ENCODE measurements at regions not wholly inside any gene's neighbourhood (a gene's known extent, or its start where the extent isn't known, plus 50 kb on each side); places are given as distances from the start of the nearest gene placed in this dataset.
A peak's percentile ranks its signal among the peaks of the same experiment; 100 is the strongest.

DNA sequence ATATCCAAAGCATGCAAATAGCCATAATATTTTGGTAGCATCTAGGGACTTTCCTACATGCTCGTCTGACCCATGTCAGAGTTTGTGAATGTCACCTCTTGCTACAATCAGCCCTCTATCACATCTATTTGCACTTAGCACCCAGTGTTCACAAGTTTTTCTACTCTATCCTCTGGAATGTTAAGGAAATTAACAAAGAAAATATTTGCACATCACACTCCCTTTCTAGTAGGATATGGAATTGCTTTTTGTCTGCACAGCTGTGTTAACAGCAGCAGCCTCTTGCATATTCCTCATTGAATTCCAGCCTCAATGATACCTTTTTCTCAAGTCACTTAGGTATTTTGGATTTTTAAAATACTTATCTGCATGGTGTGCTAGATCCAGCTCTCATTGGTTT lies 403.1 kb upstream of the SEMA3C start:
- no peaks in the 10 kb centered on the region for H3K27me3 ChIP-seq (ENCODE audit: control insufficient read depth in 5 of 5, insufficient read depth in 4 of 5, low read length in 5 of 5)

GRCh38 chr7:81317741-81318140 lies 398.9 kb upstream of the SEMA3C start:
- Histone ChIP-seq H3K4me1 (ENCODE audit: control insufficient read depth in 5 of 5, insufficient read depth in 5 of 5, low read length in 5 of 5) (no peaks in the 10 kb centered on the region), H3K4me3 (ENCODE audit: low read depth in 1 of 5, low read length in 5 of 5) (no peak overlapping the region), H3K27me3 (ENCODE audit: control insufficient read depth in 5 of 5, insufficient read depth in 4 of 5, low read length in 5 of 5) (no peaks in the 10 kb centered on the region), H3K27ac (ENCODE audit: low read depth, low read length) (no peak overlapping the region), H3K9ac (ENCODE audit: low read length in 5 of 5) (no peak overlapping the region), H3K36me3 (ENCODE audit: control insufficient read depth in 5 of 5, insufficient read depth in 5 of 5, low read length in 5 of 5) (no peaks in the 10 kb centered on the region), H3K9me3 (ENCODE audit: control insufficient read depth in 5 of 5, low read length in 5 of 5) (no peaks in the 10 kb centered on the region)

More for the DNA sequence above, 403.1 kb upstream of the SEMA3C start:
- Histone ChIP-seq H3K9me3 (ENCODE audit: control insufficient read depth in 5 of 5, low read length in 5 of 5) (no peaks in the 10 kb centered on the region), H3K9ac (ENCODE audit: low read length in 5 of 5) (no peak overlapping the region), H3K36me3 (ENCODE audit: control insufficient read depth in 5 of 5, insufficient read depth in 5 of 5, low read length in 5 of 5) (no peaks in the 10 kb centered on the region), H3K4me3 (ENCODE audit: low read depth in 1 of 5, low read length in 5 of 5) (no peak overlapping the region), H3K4me1 (ENCODE audit: control insufficient read depth in 5 of 5, insufficient read depth in 5 of 5, low read length in 5 of 5) (no peaks in the 10 kb centered on the region), H3K27ac (ENCODE audit: low read depth, low read length) (no peak overlapping the region)

DNA sequence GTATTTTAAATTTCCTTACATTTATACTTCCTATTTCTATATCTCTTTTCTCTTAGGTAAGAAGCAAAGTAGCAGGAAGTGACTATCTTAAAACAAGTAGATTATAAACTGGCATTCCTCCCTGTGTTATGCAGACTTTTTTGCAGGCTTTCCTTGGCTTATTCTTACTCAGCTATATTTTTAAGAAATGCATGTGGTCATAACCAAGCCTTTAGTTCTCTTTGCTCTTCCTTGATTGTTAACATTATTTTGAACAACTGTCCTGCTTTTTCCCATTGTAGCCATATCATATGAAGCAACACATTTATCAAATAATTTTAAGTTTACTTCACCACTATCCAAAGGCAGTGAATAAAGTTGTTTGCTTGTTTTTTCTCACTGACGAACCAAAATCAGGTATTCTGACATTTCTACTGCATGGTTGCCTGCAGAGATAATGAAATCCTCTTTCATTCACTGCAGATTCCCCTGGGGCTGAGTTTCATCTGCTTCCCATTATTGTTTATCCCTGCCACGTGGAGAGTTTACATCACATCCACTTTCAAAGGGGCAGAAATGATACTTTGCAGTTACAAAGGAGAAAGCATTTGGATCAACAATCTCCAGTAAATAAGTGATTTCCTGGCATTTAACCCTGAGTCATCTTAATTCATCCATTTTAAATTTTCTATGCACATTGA lies 389.9 kb upstream of the SEMA3C start:
- no peaks in the 10 kb centered on the region for H3K36me3 ChIP-seq (ENCODE audit: control insufficient read depth in 5 of 5, insufficient read depth in 5 of 5, low read length in 5 of 5)
- H3K27ac ChIP-seq (ENCODE audit: low read depth, low read length), result no peak overlapping the region
- no peak overlapping the region for H3K9ac ChIP-seq (ENCODE audit: low read length in 5 of 5)
- no peaks in the 10 kb centered on the region for H3K4me1 ChIP-seq (ENCODE audit: control insufficient read depth in 5 of 5, insufficient read depth in 5 of 5, low read length in 5 of 5)
- H3K4me3 ChIP-seq (ENCODE audit: low read depth in 1 of 5, low read length in 5 of 5), result no peak overlapping the region
- no peaks in the 10 kb centered on the region for H3K27me3 ChIP-seq (ENCODE audit: control insufficient read depth in 5 of 5, insufficient read depth in 4 of 5, low read length in 5 of 5)
- no peaks in the 10 kb centered on the region for H3K9me3 ChIP-seq (ENCODE audit: control insufficient read depth in 5 of 5, low read length in 5 of 5)

GRCh38 chr7:81301815-81302214 lies 383.0 kb upstream of the SEMA3C start:
- no peaks in the 10 kb centered on the region for H3K27me3 ChIP-seq (ENCODE audit: control insufficient read depth in 5 of 5, insufficient read depth in 4 of 5, low read length in 5 of 5)
- H3K9me3 ChIP-seq (ENCODE audit: control insufficient read depth in 5 of 5, low read length in 5 of 5), result no peaks in the 10 kb centered on the region

GRCh38 chr7:81300753-81301152 lies 381.9 kb upstream of the SEMA3C start:
- no peak overlapping the region for H3K27ac ChIP-seq (ENCODE audit: low read depth, low read length)
- H3K9ac ChIP-seq (ENCODE audit: low read length in 5 of 5), result no peak overlapping the region
- H3K4me3 ChIP-seq (ENCODE audit: low read depth in 1 of 5, low read length in 5 of 5), result no peak overlapping the region
- peaks cover 0 to 19% (median 4%) of the 10 kb centered on the region in 5 donors for H3K4me1 ChIP-seq (ENCODE audit: control insufficient read depth in 5 of 5, insufficient read depth in 5 of 5, low read length in 5 of 5)
- no peaks in the 10 kb centered on the region for H3K27me3 ChIP-seq (ENCODE audit: control insufficient read depth in 5 of 5, insufficient read depth in 4 of 5, low read length in 5 of 5)
- no peaks in the 10 kb centered on the region for H3K9me3 ChIP-seq (ENCODE audit: control insufficient read depth in 5 of 5, low read length in 5 of 5)
- no peaks in the 10 kb centered on the region for H3K36me3 ChIP-seq (ENCODE audit: control insufficient read depth in 5 of 5, insufficient read depth in 5 of 5, low read length in 5 of 5)

More at GRCh38 chr7:81301815-81302214, 383.0 kb upstream of the SEMA3C start:
- H3K4me3 ChIP-seq (ENCODE audit: low read depth in 1 of 5, low read length in 5 of 5), result no peak overlapping the region
- H3K4me1 ChIP-seq (ENCODE audit: control insufficient read depth in 5 of 5, insufficient read depth in 5 of 5, low read length in 5 of 5), result peaks cover 0 to 17% (median 4%) of the 10 kb centered on the region in 5 donors
- H3K27ac ChIP-seq (ENCODE audit: low read depth, low read length), result no peak overlapping the region
- H3K9ac ChIP-seq (ENCODE audit: low read length in 5 of 5), result no peak overlapping the region
- H3K36me3 ChIP-seq (ENCODE audit: control insufficient read depth in 5 of 5, insufficient read depth in 5 of 5, low read length in 5 of 5), result no peaks in the 10 kb centered on the region

DNA sequence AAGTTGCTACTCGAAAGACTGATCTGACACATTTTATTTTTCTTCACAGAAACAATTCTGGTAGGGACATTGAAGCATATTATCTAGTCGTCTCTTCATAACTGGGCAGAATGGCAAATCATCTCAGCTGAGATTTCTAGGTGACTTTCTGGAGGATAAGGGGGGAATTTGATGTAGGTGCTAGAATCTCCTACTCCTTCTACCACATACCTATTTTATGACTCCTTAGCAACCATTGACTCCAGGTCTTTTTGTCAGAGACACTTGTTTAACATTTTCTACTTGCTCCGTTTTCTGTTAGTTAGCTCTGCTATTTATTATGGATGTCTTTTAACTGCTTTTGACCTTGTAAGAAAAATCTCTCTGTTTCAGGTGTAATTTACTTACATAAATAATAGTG lies 380.9 kb upstream of the SEMA3C start:
- Histone ChIP-seq H3K9ac (ENCODE audit: low read length in 5 of 5) (no peak overlapping the region), H3K4me3 (ENCODE audit: low read depth in 1 of 5, low read length in 5 of 5) (no peak overlapping the region), H3K27ac (ENCODE audit: low read depth, low read length) (peak overlapping the region; percentile 71), H3K27me3 (ENCODE audit: control insufficient read depth in 5 of 5, insufficient read depth in 4 of 5, low read length in 5 of 5) (no peaks in the 10 kb centered on the region), H3K36me3 (ENCODE audit: control insufficient read depth in 5 of 5, insufficient read depth in 5 of 5, low read length in 5 of 5) (no peaks in the 10 kb centered on the region), H3K4me1 (ENCODE audit: control insufficient read depth in 5 of 5, insufficient read depth in 5 of 5, low read length in 5 of 5) (peaks cover 0 to 19% (median 4%) of the 10 kb centered on the region in 5 donors), H3K9me3 (ENCODE audit: control insufficient read depth in 5 of 5, low read length in 5 of 5) (no peaks in the 10 kb centered on the region)

DNA sequence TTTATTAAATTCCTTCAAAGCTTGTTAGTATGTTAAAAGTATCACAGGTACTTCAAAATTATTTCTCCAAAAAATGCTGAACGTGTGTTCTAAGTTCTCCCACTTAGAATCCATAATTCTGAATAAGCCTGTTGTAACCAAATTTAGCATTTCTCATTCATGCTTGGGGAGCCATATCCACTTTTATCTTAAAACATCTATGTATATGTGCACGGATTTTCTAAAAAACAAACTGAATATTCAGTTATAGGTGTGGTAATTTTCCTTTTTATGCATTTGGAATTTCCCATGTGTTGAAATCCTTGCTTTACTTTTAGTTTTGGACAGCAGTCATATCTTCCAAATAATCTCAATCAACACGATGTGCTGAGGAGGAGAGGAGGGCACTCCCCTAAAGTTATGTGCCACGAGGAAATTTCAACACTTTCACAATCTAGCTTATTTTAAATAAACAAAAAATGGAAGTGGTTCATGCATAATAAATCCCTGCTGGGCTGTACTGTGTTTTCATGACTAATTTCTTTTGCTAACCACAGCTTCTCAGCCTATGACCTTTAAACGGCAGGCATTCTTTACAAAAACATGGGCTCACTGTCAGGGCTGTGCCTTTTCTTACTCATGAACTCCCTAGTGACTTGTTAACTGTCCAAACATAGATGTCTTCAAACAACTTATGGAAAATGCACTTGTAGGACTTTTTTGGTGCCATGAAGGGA lies 380.3 kb upstream of the SEMA3C start:
- Histone ChIP-seq H3K4me1 (ENCODE audit: control insufficient read depth in 5 of 5, insufficient read depth in 5 of 5, low read length in 5 of 5) (peaks cover 0 to 19% (median 4%) of the 10 kb centered on the region in 5 donors), H3K9ac (ENCODE audit: low read length in 5 of 5) (no peak overlapping the region), H3K27me3 (ENCODE audit: control insufficient read depth in 5 of 5, insufficient read depth in 4 of 5, low read length in 5 of 5) (no peaks in the 10 kb centered on the region), H3K36me3 (ENCODE audit: control insufficient read depth in 5 of 5, insufficient read depth in 5 of 5, low read length in 5 of 5) (no peaks in the 10 kb centered on the region), H3K4me3 (ENCODE audit: low read depth in 1 of 5, low read length in 5 of 5) (peak overlapping the region in 1 of 5 donors; percentile 18), H3K27ac (ENCODE audit: low read depth, low read length) (peak overlapping the region; percentile 71), H3K9me3 (ENCODE audit: control insufficient read depth in 5 of 5, low read length in 5 of 5) (no peaks in the 10 kb centered on the region)

- Histone ChIP-seq H3K27me3 (ENCODE audit: control insufficient read depth in 5 of 5, insufficient read depth in 4 of 5, low read length in 5 of 5) (no peaks in the 10 kb centered on the region), H3K4me3 (ENCODE audit: low read depth in 1 of 5, low read length in 5 of 5) (no peak overlapping the region), H3K9ac (ENCODE audit: low read length in 5 of 5) (no peak overlapping the region), H3K27ac (ENCODE audit: low read depth, low read length) (peak overlapping the region; percentile 42), H3K4me1 (ENCODE audit: control insufficient read depth in 5 of 5, insufficient read depth in 5 of 5, low read length in 5 of 5) (peaks cover 0 to 19% (median 4%) of the 10 kb centered on the region in 5 donors), H3K36me3 (ENCODE audit: control insufficient read depth in 5 of 5, insufficient read depth in 5 of 5, low read length in 5 of 5) (no peaks in the 10 kb centered on the region), H3K9me3 (ENCODE audit: control insufficient read depth in 5 of 5, low read length in 5 of 5) (no peaks in the 10 kb centered on the region)
Measured at GRCh38 chr7:81297317-81297716, 378.5 kb upstream of the SEMA3C start.

- Histone ChIP-seq H3K9ac (ENCODE audit: low read length in 5 of 5) (no peak overlapping the region), H3K27ac (ENCODE audit: low read depth, low read length) (peak overlapping the region; percentile 42), H3K4me1 (ENCODE audit: control insufficient read depth in 5 of 5, insufficient read depth in 5 of 5, low read length in 5 of 5) (peaks cover 0 to 19% (median 4%) of the 10 kb centered on the region in 5 donors), H3K4me3 (ENCODE audit: low read depth in 1 of 5, low read length in 5 of 5) (no peak overlapping the region), H3K27me3 (ENCODE audit: control insufficient read depth in 5 of 5, insufficient read depth in 4 of 5, low read length in 5 of 5) (no peaks in the 10 kb centered on the region), H3K9me3 (ENCODE audit: control insufficient read depth in 5 of 5, low read length in 5 of 5) (no peaks in the 10 kb centered on the region), H3K36me3 (ENCODE audit: control insufficient read depth in 5 of 5, insufficient read depth in 5 of 5, low read length in 5 of 5) (no peaks in the 10 kb centered on the region)
Measured at GRCh38 chr7:81296726-81297125, 377.9 kb upstream of the SEMA3C start.

DNA sequence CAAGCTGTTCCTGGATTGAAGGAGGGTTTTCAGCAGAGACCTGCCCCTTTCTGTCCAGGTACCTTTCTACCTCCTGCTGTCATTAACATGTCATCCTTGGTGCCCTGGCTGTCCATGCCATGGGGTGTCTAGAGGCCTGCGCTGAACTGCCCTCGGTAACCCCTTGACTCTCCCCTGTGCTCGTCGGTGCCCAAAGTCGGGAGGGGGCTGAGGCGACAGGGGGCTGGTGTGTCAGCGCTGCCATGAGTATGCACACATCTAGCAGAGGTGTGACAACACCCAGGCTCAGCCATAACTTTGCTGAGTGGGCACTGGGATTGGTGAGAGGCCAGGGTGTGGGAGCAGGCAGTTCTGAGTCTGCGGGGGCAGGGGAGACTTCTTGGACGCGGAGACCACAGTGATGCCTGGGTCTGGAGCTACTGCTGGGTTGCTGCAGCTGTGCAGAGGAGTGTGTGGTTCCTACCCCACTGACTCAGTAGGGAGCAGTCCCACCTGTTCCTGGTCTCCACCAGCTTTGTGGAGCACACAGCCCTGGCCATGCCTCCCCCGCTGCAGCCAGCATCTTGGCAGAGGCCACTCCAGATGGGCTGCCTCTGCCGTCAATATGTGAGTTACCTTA lies 376.2 kb upstream of the SEMA3C start:
- peaks cover 0 to 19% (median 4%) of the 10 kb centered on the region in 5 donors for H3K4me1 ChIP-seq (ENCODE audit: control insufficient read depth in 5 of 5, insufficient read depth in 5 of 5, low read length in 5 of 5)

More for the DNA sequence above, 376.2 kb upstream of the SEMA3C start:
- H3K4me3 ChIP-seq (ENCODE audit: low read depth in 1 of 5, low read length in 5 of 5), result no peak overlapping the region
- no peak overlapping the region for H3K9ac ChIP-seq (ENCODE audit: low read length in 5 of 5)
- H3K27me3 ChIP-seq (ENCODE audit: control insufficient read depth in 5 of 5, insufficient read depth in 4 of 5, low read length in 5 of 5), result no peaks in the 10 kb centered on the region
- no peaks in the 10 kb centered on the region for H3K9me3 ChIP-seq (ENCODE audit: control insufficient read depth in 5 of 5, low read length in 5 of 5)
- no peaks in the 10 kb centered on the region for H3K36me3 ChIP-seq (ENCODE audit: control insufficient read depth in 5 of 5, insufficient read depth in 5 of 5, low read length in 5 of 5)
- no peak overlapping the region for H3K27ac ChIP-seq (ENCODE audit: low read depth, low read length)
